Uterus (tissue), 3 donors: ENCODE measurements at regions not wholly inside any gene's neighbourhood (a gene's known extent, or its start where the extent isn't known, plus 50 kb on each side); places are given as distances from the start of the nearest gene placed in this dataset.
"Not testable (repeated sequence)": the region's sequence is repeated elsewhere in the genome, so short reads cannot be mapped to it uniquely, and the experiment has no call there.

Source experiments
- DNase-seq, 2 donors: peaks; one replicate each; pipeline ENCODE4 v3.0.0-alpha.2; 2019 to 2020
- H3K27ac ChIP-seq, 2 donors: fragments of 200-600 bp; sonication (generic); 1 replicate in 1 of 2; 2 replicates in 1 of 2; pipeline ENCODE4 v1.5.1; 2016 to 2018
- H3K27me3 ChIP-seq, 2 donors: fragments of 200-600 bp; sonication (generic); one replicate each; pipeline ENCODE4 v1.5.1; 2018 to 2019; ENCODE audit warnings: control low read depth in 1 of 2
- H3K36me3 ChIP-seq, 2 donors: fragments of 200-600 bp; sonication (generic); one replicate each; pipeline ENCODE4 v1.5.1; 2019; ENCODE audit warnings: control low read depth in 1 of 2
- H3K4me1 ChIP-seq, 2 donors: fragments of 200-600 bp; sonication (generic); one replicate each; pipeline ENCODE4 v1.5.1; 2018 to 2019; ENCODE audit warnings: control low read depth in 1 of 2
- H3K4me3 ChIP-seq, 2 donors: fragments of 200-600 bp; sonication (generic); 1 replicate in 1 of 2; 2 replicates in 1 of 2; pipeline ENCODE4 v1.5.1; 2018 to 2019; ENCODE audit warnings: mild to moderate bottlenecking in 1 of 2
- H3K9me3 ChIP-seq, 2 donors: fragments of 200-600 bp; sonication (generic); one replicate each; pipeline ENCODE4 v1.5.1; 2019; ENCODE audit warnings: control low read depth in 1 of 2
- CTCF ChIP-seq, 4 experiments: fragments of 200-600 bp in 2 of 4; fragments of 450-650 bp in 2 of 4; sonication (generic) in 2 of 4; IDR thresholded peaks; one replicate each; pipeline ENCODE4 v1.5.1; 2016 to 2019; ENCODE audit warnings: antibody characterized with exemption in 4 of 4, mild to moderate bottlenecking in 2 of 4, moderate library complexity in 1 of 4
- POLR2A ChIP-seq, 2 donors: fragments of 450-650 bp; IDR thresholded peaks; one replicate each; pipeline ENCODE4 v1.6.1; 2016; ENCODE audit warnings: antibody characterized with exemption in 2 of 2, mild to moderate bottlenecking in 1 of 2, moderate library complexity in 1 of 2
- intact Hi-C: fragments of 100-400 bp; cut with DNase I; formaldehyde crosslinking; loops from one replicate; pipeline ENCODE4 v1.15.1; 2023; ENCODE audit warnings: low total_unique reads
- donor health status: DM: yes; HTN: yes; CAD: no.

- intact Hi-C loops, result no loop called here
- no peaks in the 10 kb centered on the region for H3K27me3 ChIP-seq
- no peak overlapping the region for H3K27ac ChIP-seq
- H3K4me1 ChIP-seq, result no peaks in the 10 kb centered on the region
- DNase-seq, result no peak
- no peaks in the 10 kb centered on the region for H3K9me3 ChIP-seq
- H3K4me3 ChIP-seq, result no peak overlapping the region
- H3K36me3 ChIP-seq, result no peaks in the 10 kb centered on the region
- TF ChIP-seq POLR2A (IDR thresholded peaks at IDR 0.05) (no peak), CTCF (IDR thresholded peaks at IDR 0.05) (no peak)
These were observed 567.4 kb downstream of the C6orf118 start for GRCh38 chr6:164741938-164742451.

GRCh38 chr6:164736090-164736489 lies 573.3 kb downstream of the C6orf118 start:
- H3K9me3 ChIP-seq, H3K27ac ChIP-seq, intact Hi-C loops, H3K4me3 ChIP-seq, H3K36me3 ChIP-seq, DNase-seq, H3K4me1 ChIP-seq, H3K27me3 ChIP-seq: not testable (repeated sequence)

DNA sequence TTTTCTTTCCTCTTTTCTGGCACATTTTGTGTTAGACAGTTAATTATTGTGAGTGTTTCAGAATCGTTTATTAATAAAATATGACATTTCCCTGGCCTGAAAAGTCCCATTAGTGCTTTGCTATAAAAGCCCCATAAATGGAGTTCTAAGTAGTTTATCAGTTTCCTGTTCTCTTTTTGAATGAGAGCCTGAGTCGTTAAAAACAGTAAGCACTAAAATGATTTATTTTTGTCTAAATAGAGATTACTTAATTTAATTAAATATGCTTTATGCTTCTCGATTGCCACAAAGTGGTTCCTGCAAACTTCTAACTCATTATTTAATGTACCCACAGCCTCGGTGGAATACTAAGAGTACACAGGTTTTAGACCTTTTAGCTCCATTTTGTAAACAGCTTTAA lies 577.9 kb downstream of the C6orf118 start:
- H3K9me3 ChIP-seq, result no peaks in the 10 kb centered on the region
- TF ChIP-seq CTCF (IDR thresholded peaks at IDR 0.05), result no peak
- no peaks in the 10 kb centered on the region for H3K27me3 ChIP-seq
- H3K36me3 ChIP-seq, result no peaks in the 10 kb centered on the region
- H3K27ac ChIP-seq, result no peak overlapping the region
- intact Hi-C loops, result no loop called here
- no peaks in the 10 kb centered on the region for H3K4me1 ChIP-seq
- H3K4me3 ChIP-seq, result no peak overlapping the region
- no peak for DNase-seq

GRCh38 chr6:164721460-164721859 lies 587.9 kb downstream of the C6orf118 start:
- TF ChIP-seq CTCF (IDR thresholded peaks at IDR 0.05) (no peak), POLR2A (IDR thresholded peaks at IDR 0.05) (no peak)
- Histone ChIP-seq H3K4me1 (no peaks in the 10 kb centered on the region), H3K4me3 (no peak overlapping the region), H3K36me3 (no peaks in the 10 kb centered on the region), H3K27me3 (no peaks in the 10 kb centered on the region), H3K9me3 (no peaks in the 10 kb centered on the region), H3K27ac (no peak overlapping the region)
- intact Hi-C loops, result no loop called here
- DNase-seq, result no peak

GRCh38 chr6:164700497-164700896 lies 608.9 kb downstream of the C6orf118 start:
- H3K36me3 ChIP-seq, result no peaks in the 10 kb centered on the region
- H3K4me1 ChIP-seq, result no peaks in the 10 kb centered on the region
- H3K27ac ChIP-seq, result no peak overlapping the region
- H3K9me3 ChIP-seq, result no peaks in the 10 kb centered on the region
- no peak overlapping the region for H3K4me3 ChIP-seq
- no peaks in the 10 kb centered on the region for H3K27me3 ChIP-seq
- intact Hi-C loops, result no loop called here
- TF ChIP-seq CTCF (IDR thresholded peaks at IDR 0.05) (no peak), POLR2A (IDR thresholded peaks at IDR 0.05) (no peak)
- no peak for DNase-seq

GRCh38 chr6:164695896-164696295 lies 613.5 kb downstream of the C6orf118 start:
- no peak for TF ChIP-seq CTCF (IDR thresholded peaks at IDR 0.05)
- TF ChIP-seq POLR2A (IDR thresholded peaks at IDR 0.05), result no peak
- no peak for DNase-seq
- intact Hi-C loops, result no loop called here
- Histone ChIP-seq H3K27me3 (no peaks in the 10 kb centered on the region), H3K4me1 (no peaks in the 10 kb centered on the region), H3K4me3 (no peak overlapping the region), H3K27ac (no peak overlapping the region), H3K9me3 (no peaks in the 10 kb centered on the region), H3K36me3 (no peaks in the 10 kb centered on the region)
